HG02588 (cell line): ENCODE measurements at regions not wholly inside any gene's neighbourhood (a gene's known extent, or its start where the extent isn't known, plus 50 kb on each side); places are given as distances from the start of the nearest gene placed in this dataset.

Source experiments
- ATAC-seq: cut with Tn5 transposase; IDR thresholded peaks from one replicate; pipeline ENCODE4 v1.9.1; 2021; ENCODE audit warnings: mild to moderate bottlenecking, moderate library complexity; ENCODE audit not compliant: unreplicated experiment

- ATAC-seq: no peak
Observed at GRCh38 chr4:120434756-120435155, 368.1 kb upstream of the MAD2L1 start.

- ATAC-seq: no peak
Observed at GRCh38 chr4:120432301-120432860, 365.7 kb upstream of the MAD2L1 start.

GRCh38 chr4:120431180-120431579 lies 364.5 kb upstream of the MAD2L1 start:
- no peak for ATAC-seq

GRCh38 chr4:120418146-120418545 lies 351.5 kb upstream of the MAD2L1 start:
- no peak for ATAC-seq

GRCh38 chr4:120415896-120416295 lies 349.2 kb upstream of the MAD2L1 start:
- no peak for ATAC-seq

GRCh38 chr4:120406960-120407359 lies 340.3 kb upstream of the MAD2L1 start:
- ATAC-seq: no peak

GRCh38 chr4:120403296-120403695 lies 336.6 kb upstream of the MAD2L1 start:
- no peak for ATAC-seq

- ATAC-seq: no peak
Observed at GRCh38 chr4:120400441-120400840, 333.8 kb upstream of the MAD2L1 start.

GRCh38 chr4:120399826-120400225 lies 333.2 kb upstream of the MAD2L1 start:
- no peak for ATAC-seq

- ATAC-seq: no peak
Observed at GRCh38 chr4:120395746-120396145, 329.1 kb upstream of the MAD2L1 start.

- no peak for ATAC-seq
Observed at GRCh38 chr4:120355881-120356280, 289.2 kb upstream of the MAD2L1 start.

- ATAC-seq: no peak
Observed at GRCh38 chr4:120354381-120354780, 287.7 kb upstream of the MAD2L1 start.

GRCh38 chr4:120353235-120353634 lies 286.6 kb upstream of the MAD2L1 start:
- no peak for ATAC-seq

GRCh38 chr4:120352739-120353138 lies 286.1 kb upstream of the MAD2L1 start:
- no peak for ATAC-seq

- no peak for ATAC-seq
Observed at GRCh38 chr4:120348948-120349347, 282.3 kb upstream of the MAD2L1 start.

GRCh38 chr4:120348521-120348920 lies 281.9 kb upstream of the MAD2L1 start:
- ATAC-seq: no peak

GRCh38 chr4:120331486-120332370 lies 265.1 kb upstream of the MAD2L1 start:
- no peak for ATAC-seq

- ATAC-seq: no peak
Observed at GRCh38 chr4:120329386-120329785, 262.7 kb upstream of the MAD2L1 start.

- ATAC-seq: no peak
Observed at GRCh38 chr4:120327276-120327675, 260.6 kb upstream of the MAD2L1 start.

GRCh38 chr4:120319046-120319767 lies 252.6 kb upstream of the MAD2L1 start:
- ATAC-seq: no peak

- no peak for ATAC-seq
Observed at GRCh38 chr4:120318196-120318846, 251.7 kb upstream of the MAD2L1 start.
